Psoas muscle (tissue), 7 donors: ENCODE measurements at regions not wholly inside any gene's neighbourhood (a gene's known extent, or its start where the extent isn't known, plus 50 kb on each side); places are given as distances from the start of the nearest gene placed in this dataset.

Experiments
- ATAC-seq, 4 donors: fragments of 200-7000 bp; cut with Tn5 transposase; one replicate each; pipeline ENCODE4 v1.9.1; 2020; ENCODE audit warnings: moderate library complexity in 3 of 4, mild to moderate bottlenecking in 2 of 4
- DNase-seq, 2 donors: peaks; one replicate each; pipeline ENCODE4 v3.0.0-alpha.2; 2020
- H3K27ac ChIP-seq: fragments of 200-600 bp; one replicate; pipeline ENCODE4 v1.8.0; 2022
- H3K27me3 ChIP-seq, 3 donors: fragments of 200-600 bp in 1 of 3; one replicate each; pipeline versions ENCODE4 v1.6.1 to v1.8.0; 2013 to 2022; ENCODE audit warnings: low read length in 2 of 3, mild to moderate bottlenecking in 2 of 3, moderate library complexity in 1 of 3; ENCODE audit not compliant: insufficient read depth in 3 of 3
- H3K36me3 ChIP-seq, 2 donors: fragments of 200-600 bp in 1 of 2; one replicate each; pipeline versions ENCODE4 v1.6.1 to v1.8.0; 2013 to 2022; ENCODE audit warnings: low read depth in 1 of 2, mild to moderate bottlenecking in 1 of 2, moderate library complexity in 1 of 2; ENCODE audit not compliant: insufficient read depth in 1 of 2
- H3K4me1 ChIP-seq: fragments of 200-600 bp; one replicate; pipeline ENCODE4 v1.8.0; 2022
- H3K4me3 ChIP-seq: fragments of 200-600 bp; one replicate; pipeline ENCODE4 v1.8.0; 2022; ENCODE audit warnings: mild to moderate bottlenecking
- H3K9me3 ChIP-seq: fragments of 200-600 bp; one replicate; pipeline ENCODE4 v1.8.0; 2022
- WGBS, 3 donors: extraction: QIAGEN DNeasy Blood & Tissue Kit; methylation state at CpG; one replicate each; pipeline versions ENCODE4 v1.1.6 to v1.1.7; 2013; 5-methylcytosine and 5-hydroxymethylcytosine counted together
- intact Hi-C, 2 donors: fragments of 100-400 bp; cut with DNase I; formaldehyde crosslinking; loops; one replicate each; pipeline versions ENCODE4 v1.11.0 to v1.14.2; 2022
- TF ChIP-seq, protein P1 (sequence below): fragments of 200-600 bp; IDR thresholded peaks from one replicate; pipeline ENCODE4 v1.8.0; 2022; ENCODE audit warnings: antibody characterized with exemption
- donor health status: healthy with polysubstance abuse.
- donor health status: DM: no; HTN: no; CAD: no; lungs with moderate emphysema.
- donor health status: Bipolar disorder and iron deficiency.
- donor health status: healthy.
- donor health status: DM: yes; HTN: yes; CAD: no.
- donor health status: DM: no; HTN: no; CAD: no.
- donor health status: DM: yes; HTN: yes; CAD: no.

DNA sequence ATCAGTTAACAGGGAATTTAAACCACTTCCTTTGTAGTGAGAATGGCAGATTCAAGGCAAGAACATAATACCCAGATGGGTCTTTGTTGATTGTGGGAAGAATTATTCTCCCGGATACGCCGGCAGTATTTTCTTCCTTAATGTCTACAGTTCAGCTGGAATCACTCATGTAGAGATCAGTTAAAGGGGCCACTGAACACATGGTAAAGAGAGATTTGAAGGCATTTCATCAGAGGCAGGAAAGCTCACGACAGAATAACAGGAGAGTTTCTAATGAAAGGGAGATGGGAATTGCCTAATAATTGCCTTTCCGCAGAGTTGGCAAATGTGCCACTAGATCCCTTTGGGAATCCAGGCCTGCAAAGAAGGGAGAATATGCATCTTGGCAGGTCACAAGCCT, 327.7 kb upstream of the ZNF804A start:
- WGBS, 3 donors, result 46 to 52% (median 47%) methylated on average over 5 of the region's 5 CpGs

DNA sequence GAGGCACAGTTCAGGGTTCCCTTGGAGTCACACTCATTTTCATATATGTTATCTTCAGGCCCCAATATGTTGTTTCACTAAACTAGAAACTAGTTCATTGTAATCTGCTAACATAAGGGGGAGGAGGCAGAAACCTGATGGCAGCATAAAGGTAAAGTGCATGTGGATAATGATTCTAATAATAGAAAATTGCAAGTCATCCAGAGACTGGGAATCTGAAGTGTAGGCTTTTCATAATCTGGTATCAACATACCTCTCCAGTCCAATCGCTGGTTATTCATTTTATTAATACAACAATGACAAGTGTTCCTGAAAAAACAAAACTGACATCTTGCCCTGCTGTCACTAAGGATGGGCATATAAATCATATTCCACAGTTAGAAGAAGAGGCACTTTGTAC, 326.3 kb upstream of the ZNF804A start:
- intact Hi-C loops, result no loop called here
- Histone ChIP-seq H3K9me3 (no peaks in the 10 kb centered on the region), H3K27ac (no peak overlapping the region), H3K27me3 (no peaks in the 10 kb centered on the region), H3K4me3 (no peak overlapping the region), H3K4me1 (peaks cover 7% of the 10 kb centered on the region), H3K36me3 (no peaks in the 10 kb centered on the region)
- peak in 2 of 4 donors; percentile 29 to 54 for ATAC-seq
- TF ChIP-seq, protein P1, sequence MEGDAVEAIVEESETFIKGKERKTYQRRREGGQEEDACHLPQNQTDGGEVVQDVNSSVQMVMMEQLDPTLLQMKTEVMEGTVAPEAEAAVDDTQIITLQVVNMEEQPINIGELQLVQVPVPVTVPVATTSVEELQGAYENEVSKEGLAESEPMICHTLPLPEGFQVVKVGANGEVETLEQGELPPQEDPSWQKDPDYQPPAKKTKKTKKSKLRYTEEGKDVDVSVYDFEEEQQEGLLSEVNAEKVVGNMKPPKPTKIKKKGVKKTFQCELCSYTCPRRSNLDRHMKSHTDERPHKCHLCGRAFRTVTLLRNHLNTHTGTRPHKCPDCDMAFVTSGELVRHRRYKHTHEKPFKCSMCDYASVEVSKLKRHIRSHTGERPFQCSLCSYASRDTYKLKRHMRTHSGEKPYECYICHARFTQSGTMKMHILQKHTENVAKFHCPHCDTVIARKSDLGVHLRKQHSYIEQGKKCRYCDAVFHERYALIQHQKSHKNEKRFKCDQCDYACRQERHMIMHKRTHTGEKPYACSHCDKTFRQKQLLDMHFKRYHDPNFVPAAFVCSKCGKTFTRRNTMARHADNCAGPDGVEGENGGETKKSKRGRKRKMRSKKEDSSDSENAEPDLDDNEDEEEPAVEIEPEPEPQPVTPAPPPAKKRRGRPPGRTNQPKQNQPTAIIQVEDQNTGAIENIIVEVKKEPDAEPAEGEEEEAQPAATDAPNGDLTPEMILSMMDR, result no peak
- WGBS, 3 donors, result 21 to 46% (median 29%) methylated on average over 1 of the region's 1 CpG
- no peak for DNase-seq

More for the DNA sequence above, 327.7 kb upstream of the ZNF804A start:
- intact Hi-C loops, result no loop called here
- TF ChIP-seq, protein P1, result no peak
- Histone ChIP-seq H3K4me3 (no peak overlapping the region), H3K4me1 (peaks cover 7% of the 10 kb centered on the region), H3K36me3 (no peaks in the 10 kb centered on the region), H3K9me3 (no peaks in the 10 kb centered on the region), H3K27ac (no peak overlapping the region), H3K27me3 (no peaks in the 10 kb centered on the region)
- ATAC-seq (no peak), DNase-seq (no peak)

- TF ChIP-seq, protein P1, result no peak
- Histone ChIP-seq H3K9me3 (no peaks in the 10 kb centered on the region), H3K4me3 (no peak overlapping the region), H3K36me3 (no peaks in the 10 kb centered on the region), H3K27ac (no peak overlapping the region), H3K4me1 (no peaks in the 10 kb centered on the region), H3K27me3 (no peaks in the 10 kb centered on the region)
- intact Hi-C loops, result no loop called here
- DNase-seq (no peak), ATAC-seq (no peak)
- WGBS, 3 donors, result 15 to 28% (median 19%) methylated on average over 2 of the region's 2 CpGs
These were observed 303.5 kb upstream of the ZNF804A start for GRCh38 chr2:184294831-184295230.

DNA sequence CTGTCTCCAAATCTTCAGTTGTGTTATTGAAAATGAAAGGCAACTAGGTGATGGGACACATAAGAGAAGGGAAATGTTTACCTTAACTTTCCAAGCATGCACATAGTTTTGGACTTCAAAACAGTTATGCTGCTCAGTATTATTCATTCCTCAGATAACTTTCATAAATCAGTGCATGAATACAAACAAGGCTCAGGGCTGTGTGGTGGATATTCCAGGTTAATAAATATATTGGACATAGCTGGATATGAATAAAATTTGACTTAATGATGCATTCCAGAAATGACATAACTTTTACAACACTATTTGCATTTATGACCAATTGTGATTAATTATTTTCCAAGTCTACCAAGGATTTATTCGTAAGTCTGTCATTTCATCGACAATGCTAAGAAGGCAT, 301.2 kb upstream of the ZNF804A start:
- Histone ChIP-seq H3K4me3 (no peak overlapping the region), H3K9me3 (no peaks in the 10 kb centered on the region), H3K36me3 (no peaks in the 10 kb centered on the region), H3K4me1 (no peaks in the 10 kb centered on the region), H3K27ac (no peak overlapping the region), H3K27me3 (no peaks in the 10 kb centered on the region)
- WGBS, 3 donors, result 95 to 96% (median 96%) methylated on average over 2 of the region's 2 CpGs
- TF ChIP-seq, protein P1, result no peak
- intact Hi-C loops, result no loop called here
- ATAC-seq (no peak), DNase-seq (no peak)

- no peaks in the 10 kb centered on the region for H3K9me3 ChIP-seq
- H3K27ac ChIP-seq, result no peak overlapping the region
- no peaks in the 10 kb centered on the region for H3K27me3 ChIP-seq
- no peak for DNase-seq
- TF ChIP-seq, protein P1, result no peak
- H3K4me3 ChIP-seq, result no peak overlapping the region
- no peak for ATAC-seq
- no peaks in the 10 kb centered on the region for H3K4me1 ChIP-seq
- intact Hi-C loops, result no loop called here
- no peaks in the 10 kb centered on the region for H3K36me3 ChIP-seq
These were observed 295.8 kb upstream of the ZNF804A start for GRCh38 chr2:184302506-184302905.
